A673 (cell line): ENCODE measurements at regions not wholly inside any gene's neighbourhood (a gene's known extent, or its start where the extent isn't known, plus 50 kb on each side); places are given as distances from the start of the nearest gene placed in this dataset.
"Not testable (repeated sequence)": the region's sequence is repeated elsewhere in the genome, so short reads cannot be mapped to it uniquely, and the experiment has no call there.

Experiments
- BruUV-seq: library from RNA; stranded (reverse); fragments of 400-500 nt; replicated peaks from 2 replicates; lab custom pipeline; 2021; lab: Mats Ljungman, UMichigan
- CTCF ChIA-PET: fragments of 300-600 bp; sonication (Branson Sonifier 250); formaldehyde crosslinking; loops from one replicate; lab custom pipeline; 2022; ENCODE audit warnings: antibody characterized with exemption; lab: Charles Lee
- POLR2A ChIA-PET: fragments of 300-600 bp; sonication (Branson Sonifier 250); formaldehyde crosslinking; loops from one replicate; lab custom pipeline; 2022; ENCODE audit warnings: antibody characterized with exemption; ENCODE audit not compliant: low non-redundant PET; lab: Charles Lee
- DNase-seq: peaks from one replicate; pipeline ENCODE4 v3.0.0-alpha.2; 2015; ENCODE audit warnings: low spot score
- H3K27ac ChIP-seq: fragments of 200-600 bp; sonication (generic); 2 replicates; pipeline ENCODE4 v1.5.1; 2016; ENCODE audit warnings: mixed run types, low read depth, mild to moderate bottlenecking, mixed read lengths, antibody characterized with exemption, low read length; ENCODE audit not compliant: poor library complexity, severe bottlenecking
- H3K27me3 ChIP-seq: fragments of 200-600 bp; sonication (generic); replicated peaks from 2 replicates; pipeline ENCODE4 v1.6.1; 2017; ENCODE audit warnings: mixed run types, low read depth, mild to moderate bottlenecking, mixed read lengths, antibody characterized with exemption, low read length; ENCODE audit not compliant: insufficient read depth, poor library complexity
- H3K36me3 ChIP-seq: fragments of 200-600 bp; sonication (generic); 2 replicates; pipeline ENCODE4 v1.6.1; 2016; ENCODE audit warnings: mixed run types, mild to moderate bottlenecking, mixed read lengths, antibody characterized with exemption, low read length; ENCODE audit not compliant: insufficient read depth, poor library complexity, severe bottlenecking
- H3K4me1 ChIP-seq: fragments of 200-600 bp; sonication (generic); 2 replicates; pipeline ENCODE4 v1.6.1; 2017; ENCODE audit warnings: mixed run types, mild to moderate bottlenecking, mixed read lengths, antibody characterized with exemption, low read length; ENCODE audit not compliant: insufficient read depth, poor library complexity, severe bottlenecking
- H3K4me3 ChIP-seq: fragments of 200-600 bp; sonication (generic); 2 replicates; pipeline ENCODE4 v1.5.1; 2016; ENCODE audit warnings: low read depth, mixed run types, mild to moderate bottlenecking, mixed read lengths, low read length; ENCODE audit not compliant: poor library complexity, severe bottlenecking
- H3K9me3 ChIP-seq: fragments of 200-600 bp; sonication (generic); 2 replicates; pipeline ENCODE4 v1.6.1; 2016; ENCODE audit warnings: mixed run types, low read depth, mild to moderate bottlenecking, mixed read lengths, antibody characterized with exemption, low read length; ENCODE audit not compliant: poor library complexity, severe bottlenecking
- CTCF ChIP-seq: fragments of 300-800, 200-600 bp; sonication (generic); conservative IDR thresholded peaks from 2 replicates; pipeline ENCODE4 v1.5.1; 2017; ENCODE audit warnings: low read depth, mild to moderate bottlenecking, antibody characterized with exemption, low read length, moderate library complexity, mixed read lengths
- EZH2 ChIP-seq: fragments of 200-600 bp; sonication (generic); IDR thresholded peaks from 2 replicates; pipeline ENCODE4 v1.6.1; 2017; ENCODE audit warnings: borderline replicate concordance, low read depth, mild to moderate bottlenecking, mixed read lengths, antibody characterized with exemption, low read length; ENCODE audit not compliant: poor library complexity, severe bottlenecking
- intact Hi-C: fragments of 100-400 bp; cut with micrococcal nuclease; formaldehyde crosslinking; loops from one replicate; pipeline ENCODE4 v1.10.0; 2022; ENCODE audit not compliant: unreplicated experiment

- H3K9me3 ChIP-seq, intact Hi-C loops, H3K27ac ChIP-seq, POLR2A ChIA-PET, H3K4me1 ChIP-seq, DNase-seq, BruUV-seq, H3K4me3 ChIP-seq, H3K36me3 ChIP-seq, H3K27me3 ChIP-seq, CTCF ChIA-PET: not testable (repeated sequence)
Measured at GRCh38 chr11:3444420-3444744, 65.4 kb upstream of the ZNF195 start.

- CTCF ChIA-PET, BruUV-seq, H3K4me1 ChIP-seq, H3K4me3 ChIP-seq, POLR2A ChIA-PET, H3K9me3 ChIP-seq, H3K36me3 ChIP-seq, H3K27me3 ChIP-seq, H3K27ac ChIP-seq, intact Hi-C loops: not testable (repeated sequence)
- peak; percentile 32 for DNase-seq
Measured at GRCh38 chr11:3443700-3444419, 64.9 kb upstream of the ZNF195 start.

- H3K36me3 ChIP-seq, H3K27ac ChIP-seq, CTCF ChIA-PET, H3K4me1 ChIP-seq, H3K4me3 ChIP-seq, intact Hi-C loops, H3K9me3 ChIP-seq, H3K27me3 ChIP-seq, DNase-seq, POLR2A ChIA-PET, BruUV-seq: not testable (repeated sequence)
Measured at GRCh38 chr11:3437441-3437840, 58.5 kb upstream of the ZNF195 start.

GRCh38 chr11:3434976-3435375 is 56.0 kb upstream of the ZNF195 start:
- ChIA-PET CTCF (no interaction called here), POLR2A (no interaction called here)
- intact Hi-C loops = no loop called here
- H3K4me3 ChIP-seq = no peak overlapping the region
- no peak overlapping the region for H3K27ac ChIP-seq
- H3K27me3 ChIP-seq = no peaks in the 10 kb centered on the region
- H3K4me1 ChIP-seq = no peaks in the 10 kb centered on the region
- BruUV-seq = no TSS peak
- no peak for DNase-seq
- TF ChIP-seq CTCF (no peak), EZH2 (no peak)
- no peaks in the 10 kb centered on the region for H3K9me3 ChIP-seq
- H3K36me3 ChIP-seq = no peaks in the 10 kb centered on the region

GRCh38 chr11:3429191-3429590 is 50.2 kb upstream of the ZNF195 start:
- BruUV-seq, H3K4me1 ChIP-seq, intact Hi-C loops, H3K27ac ChIP-seq, DNase-seq, H3K9me3 ChIP-seq, H3K36me3 ChIP-seq, H3K4me3 ChIP-seq, CTCF ChIA-PET, H3K27me3 ChIP-seq: not testable (repeated sequence)
- POLR2A ChIA-PET = interaction anchor here (0.6 kb wide), 1 partner anchor 22 kb away, joined by 3 read pairs; no protein-coding TSS in a partner anchor
